GM18873 (cell line): ENCODE measurements at regions not wholly inside any gene's neighbourhood (a gene's known extent, or its start where the extent isn't known, plus 50 kb on each side); places are given as distances from the start of the nearest gene placed in this dataset.

Experiments used
- ATAC-seq: cut with Tn5 transposase; IDR thresholded peaks from one replicate; pipeline ENCODE4 v1.9.1; 2021; ENCODE audit warnings: mild to moderate bottlenecking, moderate library complexity, moderate number of reproducible peaks; ENCODE audit not compliant: unreplicated experiment, low FRiP score

GRCh38 chr1:81583878-81584277 lies 216.9 kb upstream of the ADGRL2 start:
- no peak for ATAC-seq

GRCh38 chr1:81582467-81582986 lies 218.2 kb upstream of the ADGRL2 start:
- no peak for ATAC-seq

DNA sequence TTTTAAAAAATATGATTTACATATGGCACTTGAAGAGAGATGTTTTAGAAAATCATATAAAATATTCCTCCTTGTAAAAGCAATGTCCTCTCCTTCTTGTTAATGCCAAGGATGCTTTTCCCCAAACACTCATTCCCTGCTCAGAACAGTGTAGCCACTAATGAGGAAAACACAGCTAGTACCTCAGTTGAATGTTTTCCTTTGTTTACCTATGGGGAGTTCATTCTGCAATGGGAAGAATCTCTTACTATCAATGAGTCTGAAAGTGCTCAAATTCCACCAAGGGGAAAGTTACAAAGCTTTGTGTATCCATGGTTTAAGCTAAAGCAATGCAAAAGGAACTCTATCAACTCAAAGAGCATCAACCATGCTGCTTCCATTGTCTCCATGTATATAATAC lies 221.9 kb upstream of the ADGRL2 start:
- no peak for ATAC-seq

- no peak for ATAC-seq
Observed at GRCh38 chr1:81577004-81577697, 223.6 kb upstream of the ADGRL2 start.

- ATAC-seq: no peak
Observed at GRCh38 chr1:81574408-81574807, 226.3 kb upstream of the ADGRL2 start.

GRCh38 chr1:81573458-81573857 lies 227.3 kb upstream of the ADGRL2 start:
- no peak for ATAC-seq

- ATAC-seq: no peak
Observed at GRCh38 chr1:81571946-81572345, 228.8 kb upstream of the ADGRL2 start.

DNA sequence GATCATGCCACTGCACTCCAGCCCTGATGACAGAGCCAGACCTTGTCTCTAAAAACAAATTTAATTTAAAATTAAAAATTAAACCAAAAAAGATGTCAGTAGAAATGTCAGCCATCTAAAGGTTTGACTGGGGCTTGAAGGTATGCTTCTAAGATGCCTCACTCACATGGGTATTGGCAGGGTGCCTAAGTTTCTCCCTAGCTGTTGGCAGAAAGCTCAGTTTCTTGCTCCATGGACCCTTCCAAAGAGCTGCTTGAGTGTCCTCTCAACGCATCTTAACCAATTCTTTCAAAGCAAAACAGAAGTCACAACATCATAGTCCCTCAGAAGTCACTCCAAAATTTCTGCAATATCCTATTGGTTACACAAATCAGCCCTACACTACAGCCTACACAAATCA lies 231.0 kb upstream of the ADGRL2 start:
- no peak for ATAC-seq

DNA sequence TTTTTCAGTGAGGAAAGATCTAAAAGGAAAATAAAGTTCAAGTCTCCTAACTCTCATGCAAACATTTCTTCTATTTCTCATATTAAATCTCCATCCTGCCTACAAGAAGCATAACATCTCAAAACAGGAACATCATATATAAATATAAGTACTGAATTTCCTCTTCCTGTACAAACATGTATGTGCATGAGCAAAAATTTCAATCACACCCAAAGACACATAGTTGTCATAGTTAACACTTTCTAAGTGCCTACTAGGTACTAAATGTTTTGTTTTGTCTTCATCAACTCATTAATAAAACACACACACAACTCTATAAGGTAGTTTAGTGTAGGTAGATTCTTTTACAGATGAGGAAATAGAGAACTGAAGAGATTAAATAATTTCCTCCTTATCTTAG lies 237.1 kb upstream of the ADGRL2 start:
- ATAC-seq: no peak

GRCh38 chr1:81562934-81563333 lies 237.8 kb upstream of the ADGRL2 start:
- no peak for ATAC-seq

DNA sequence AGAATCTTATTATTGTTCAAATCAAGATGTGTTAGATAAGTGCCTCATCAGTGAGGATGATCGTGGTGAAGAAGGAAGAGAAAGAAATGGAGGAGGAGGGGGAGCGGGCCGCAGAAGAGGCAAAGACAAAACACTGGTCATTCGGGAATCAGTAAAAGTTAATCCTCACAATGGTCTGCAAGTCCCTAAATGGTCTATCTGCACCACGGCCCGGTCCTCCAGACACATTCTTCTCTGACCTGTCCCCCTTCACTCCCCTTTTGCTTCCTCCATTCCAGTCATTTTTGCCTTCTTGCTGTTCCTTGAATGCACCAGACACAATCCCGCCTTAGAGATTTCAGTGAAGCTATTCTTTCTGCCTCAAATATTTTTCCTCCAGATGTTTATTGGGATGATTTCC lies 240.1 kb upstream of the ADGRL2 start:
- ATAC-seq: no peak

DNA sequence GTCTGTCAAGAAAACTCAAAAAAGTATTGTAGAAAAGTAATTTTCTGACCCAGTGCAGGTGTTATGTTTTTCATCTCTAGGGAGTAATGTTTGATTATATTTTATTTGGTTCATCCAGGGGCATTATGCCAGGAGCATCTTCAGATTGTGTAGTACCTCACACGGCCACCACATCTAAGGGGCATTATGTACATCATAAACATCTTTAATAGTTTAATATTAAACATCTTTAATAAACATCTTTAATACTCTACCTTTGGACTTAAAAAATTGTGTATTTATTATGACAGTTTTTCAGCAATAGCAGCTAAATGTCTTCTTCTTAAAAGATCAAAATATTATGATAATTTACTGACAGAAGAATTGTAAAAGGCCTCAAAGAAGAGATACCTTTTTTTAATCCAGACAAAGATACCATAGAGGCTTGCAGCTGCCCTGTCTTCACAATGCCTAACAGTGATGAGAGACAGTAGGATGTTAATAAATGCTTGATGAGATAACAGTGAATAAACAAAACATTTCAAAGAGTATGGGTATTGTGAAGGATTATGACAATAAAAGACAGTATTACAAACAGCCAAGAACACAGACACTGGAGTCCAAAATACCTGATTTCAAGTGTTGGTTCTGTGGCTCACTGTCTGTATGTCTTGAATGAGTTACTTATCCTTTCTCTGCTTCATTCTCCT lies 240.9 kb upstream of the ADGRL2 start:
- no peak for ATAC-seq

- no peak for ATAC-seq
Observed at GRCh38 chr1:81558291-81559076, 242.2 kb upstream of the ADGRL2 start.

DNA sequence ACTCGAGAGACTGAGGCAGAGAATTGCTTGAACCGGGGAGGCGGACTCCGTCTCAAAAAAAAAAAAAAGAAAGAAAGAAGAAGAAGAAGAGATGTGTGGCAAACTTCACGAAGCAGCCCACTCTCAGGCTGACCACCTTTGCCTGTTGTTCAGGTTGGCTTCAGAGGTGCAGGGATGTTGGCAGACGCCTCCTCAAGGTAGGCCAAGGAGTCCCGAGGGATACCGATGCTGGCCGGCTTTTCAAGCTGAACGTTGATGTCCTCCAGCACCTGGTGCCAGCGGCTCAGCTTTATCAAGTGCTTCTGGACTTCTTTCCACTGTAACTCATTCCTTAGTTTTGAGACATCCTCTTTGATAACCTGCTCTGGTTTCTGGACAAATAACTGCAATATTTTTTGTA lies 243.8 kb upstream of the ADGRL2 start:
- ATAC-seq: no peak

GRCh38 chr1:81554534-81554933 lies 246.2 kb upstream of the ADGRL2 start:
- no peak for ATAC-seq

- no peak for ATAC-seq
Observed at GRCh38 chr1:81554108-81554507, 246.6 kb upstream of the ADGRL2 start.

- ATAC-seq: no peak
Observed at GRCh38 chr1:81553503-81553902, 247.2 kb upstream of the ADGRL2 start.

DNA sequence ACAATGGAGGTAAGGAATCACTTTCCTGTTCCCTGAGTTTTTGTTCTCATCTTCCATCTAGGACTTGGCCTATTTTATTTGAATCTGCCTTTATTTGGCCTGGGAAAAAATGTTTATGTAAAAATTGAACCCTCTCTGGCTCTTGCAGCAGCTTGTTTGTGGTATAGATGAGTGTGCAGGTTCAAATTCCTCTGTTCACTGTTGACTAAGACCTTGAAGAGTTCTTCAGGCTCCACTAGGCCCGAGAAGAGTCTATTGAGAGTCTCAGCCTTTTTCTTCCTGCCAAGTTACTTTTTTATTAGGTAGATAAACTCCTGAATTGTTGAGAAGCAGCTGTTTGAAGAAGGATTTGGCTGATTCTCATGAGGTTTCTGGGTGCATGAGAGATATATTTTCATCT lies 248.8 kb upstream of the ADGRL2 start:
- no peak for ATAC-seq

- ATAC-seq: no peak
Observed at GRCh38 chr1:81550753-81551152, 250.0 kb upstream of the ADGRL2 start.

GRCh38 chr1:81549588-81550127 lies 251.1 kb upstream of the ADGRL2 start:
- peak; percentile 48 for ATAC-seq
